CD4-positive, alpha-beta memory T cell (primary cell): ENCODE measurements at regions not wholly inside any gene's neighbourhood (a gene's known extent, or its start where the extent isn't known, plus 50 kb on each side); places are given as distances from the start of the nearest gene placed in this dataset.
"Not testable (repeated sequence)": the region's sequence is repeated elsewhere in the genome, so short reads cannot be mapped to it uniquely, and the experiment has no call there.

Experiments
- CTCF ChIA-PET: fragments of 350-600 bp; sonication (Branson Sonifier 250); formaldehyde crosslinking; loops from one replicate; lab custom pipeline; 2021; ENCODE audit warnings: inconsistent platforms; ENCODE audit not compliant: partially characterized antibody; lab: Charles Lee
- POLR2A ChIA-PET: fragments of 350-600 bp; sonication (Branson Sonifier 250); formaldehyde crosslinking; loops from one replicate; lab custom pipeline; 2021; ENCODE audit not compliant: partially characterized antibody; lab: Charles Lee
- DNase-seq, 5 donors: peaks; one replicate each; pipeline versions ENCODE4 v3.0.0 to v3.0.0-alpha.2; 2020 to 2022; ENCODE audit warnings: mixed read lengths in 1 of 5
- H3K27ac ChIP-seq: one replicate; pipeline ENCODE4 v1.7.0; 2013; ENCODE audit warnings: low read depth, low read length
- H3K27me3 ChIP-seq: 2 replicates; pipeline ENCODE4 v1.7.0; 2013; ENCODE audit warnings: mild to moderate bottlenecking, low read length, moderate library complexity; ENCODE audit not compliant: insufficient read depth
- H3K36me3 ChIP-seq: 2 replicates; pipeline ENCODE4 v1.7.0; 2013; ENCODE audit warnings: mild to moderate bottlenecking, low read length, moderate library complexity; ENCODE audit not compliant: insufficient read depth
- H3K4me1 ChIP-seq: 2 replicates; pipeline ENCODE4 v1.7.0; 2013; ENCODE audit warnings: mild to moderate bottlenecking, low read length, moderate library complexity; ENCODE audit not compliant: insufficient read depth
- H3K4me3 ChIP-seq, 2 donors: one replicate each; pipeline ENCODE4 v1.7.0; 2013; ENCODE audit warnings: low read length in 2 of 2, mild to moderate bottlenecking in 1 of 2
- H3K9me3 ChIP-seq, 2 donors: one replicate each; pipeline ENCODE4 v1.7.0; 2013; ENCODE audit warnings: low read length in 2 of 2, control low read depth in 1 of 2; ENCODE audit not compliant: control insufficient read depth in 1 of 2
- H3K27ac Mint-ChIP-seq, 7 donors: one replicate each; pipeline ENCODE4 v1.8.0; 2020 to 2021; ENCODE audit warnings: mixed read lengths in 7 of 7, mild to moderate bottlenecking in 6 of 7, inconsistent platforms in 3 of 7, moderate library complexity in 3 of 7
- H3K27me3 Mint-ChIP-seq, 2 donors: one replicate each; pipeline ENCODE4 v1.8.0; 2020 to 2021; ENCODE audit warnings: mixed read lengths in 2 of 2
- H3K36me3 Mint-ChIP-seq, 2 donors: one replicate each; pipeline ENCODE4 v1.8.0; 2020 to 2021; ENCODE audit warnings: mixed read lengths in 2 of 2, inconsistent platforms in 1 of 2, mild to moderate bottlenecking in 1 of 2
- H3K4me1 Mint-ChIP-seq, 4 donors: one replicate each; pipeline ENCODE4 v1.8.0; 2020 to 2021; ENCODE audit warnings: mixed read lengths in 4 of 4, mild to moderate bottlenecking in 1 of 4
- H3K4me3 Mint-ChIP-seq, 8 donors: one replicate each; pipeline ENCODE4 v1.8.0; 2020 to 2021; ENCODE audit warnings: mixed read lengths in 8 of 8, mild to moderate bottlenecking in 7 of 8, moderate library complexity in 6 of 8, inconsistent platforms in 3 of 8
- H3K9me3 Mint-ChIP-seq, 8 donors: one replicate each; pipeline ENCODE4 v1.8.0; 2020 to 2021; ENCODE audit warnings: mixed read lengths in 8 of 8, mild to moderate bottlenecking in 5 of 8, inconsistent platforms in 3 of 8, moderate library complexity in 1 of 8
- intact Hi-C: fragments of 100-400 bp; cut with micrococcal nuclease; formaldehyde crosslinking; loops from one replicate; pipeline ENCODE4 v1.15.1; 2023

- intact Hi-C loops, result no loop called here
- no peaks in the 10 kb centered on the region for H3K4me1 ChIP-seq
- no peak for DNase-seq
- Mint-ChIP-seq H3K27me3 (peaks cover 9 to 15% of the 10 kb centered on the region in 2 donors), H3K4me3 (no peak overlapping the region), H3K4me1 (peaks cover 0 to 3% (median under 1%) of the 10 kb centered on the region in 4 donors), H3K27ac (no peak overlapping the region), H3K9me3 (peaks cover 0 to 1% (median 0%) of the 10 kb centered on the region in 8 donors), H3K36me3 (no peaks in the 10 kb centered on the region)
- H3K27ac ChIP-seq, result no peak overlapping the region
- ChIA-PET POLR2A (no interaction called here), CTCF (no interaction called here)
- no peaks in the 10 kb centered on the region for H3K27me3 ChIP-seq
- no peaks in the 10 kb centered on the region for H3K36me3 ChIP-seq
- H3K4me3 ChIP-seq, result no peak overlapping the region
- H3K9me3 ChIP-seq, result no peaks in the 10 kb centered on the region
Observed at GRCh38 chr15:81779181-81779580, 266.6 kb downstream of the MEX3B start.

- Histone ChIP-seq H3K27ac (no peak overlapping the region), H3K4me1 (no peaks in the 10 kb centered on the region), H3K27me3 (no peaks in the 10 kb centered on the region), H3K9me3 (no peaks in the 10 kb centered on the region), H3K4me3 (no peak overlapping the region), H3K36me3 (no peaks in the 10 kb centered on the region)
- no peak overlapping the region for H3K27ac Mint-ChIP-seq
- H3K9me3 Mint-ChIP-seq, result peaks cover 0 to 1% (median 0%) of the 10 kb centered on the region in 8 donors
- peaks cover 9 to 13% of the 10 kb centered on the region in 2 donors for H3K27me3 Mint-ChIP-seq
- POLR2A ChIA-PET, result no interaction called here
- H3K36me3 Mint-ChIP-seq, result no peaks in the 10 kb centered on the region
- CTCF ChIA-PET, result no interaction called here
- no peak for DNase-seq
- intact Hi-C loops, result no loop called here
- no peak overlapping the region for H3K4me3 Mint-ChIP-seq
- H3K4me1 Mint-ChIP-seq, result peaks cover 0 to 3% (median under 1%) of the 10 kb centered on the region in 4 donors
Observed at GRCh38 chr15:81777546-81777945, 268.3 kb downstream of the MEX3B start.

GRCh38 chr15:81776976-81777375, 268.8 kb downstream of the MEX3B start:
- ChIA-PET POLR2A (no interaction called here), CTCF (no interaction called here)
- Histone ChIP-seq H3K27me3 (no peaks in the 10 kb centered on the region), H3K9me3 (no peaks in the 10 kb centered on the region), H3K4me3 (no peak overlapping the region), H3K4me1 (no peaks in the 10 kb centered on the region), H3K36me3 (no peaks in the 10 kb centered on the region), H3K27ac (no peak overlapping the region)
- no peaks in the 10 kb centered on the region for H3K36me3 Mint-ChIP-seq
- intact Hi-C loops, result no loop called here
- DNase-seq, result no peak
- peaks cover 9 to 10% of the 10 kb centered on the region in 2 donors for H3K27me3 Mint-ChIP-seq
- H3K27ac Mint-ChIP-seq, result no peak overlapping the region
- no peak overlapping the region for H3K4me3 Mint-ChIP-seq
- H3K9me3 Mint-ChIP-seq, result peaks cover 0 to under 1% (median 0%) of the 10 kb centered on the region in 8 donors
- peaks cover 0 to 3% (median under 1%) of the 10 kb centered on the region in 4 donors for H3K4me1 Mint-ChIP-seq

- DNase-seq, intact Hi-C loops, H3K27me3 ChIP-seq, H3K27ac ChIP-seq, H3K4me1 Mint-ChIP-seq, H3K27ac Mint-ChIP-seq, CTCF ChIA-PET, POLR2A ChIA-PET, H3K27me3 Mint-ChIP-seq, H3K4me3 ChIP-seq, H3K4me3 Mint-ChIP-seq, H3K9me3 Mint-ChIP-seq, H3K36me3 ChIP-seq, H3K9me3 ChIP-seq, H3K4me1 ChIP-seq, H3K36me3 Mint-ChIP-seq: not testable (repeated sequence)
Observed at GRCh38 chr15:81775779-81776178, 270.0 kb downstream of the MEX3B start.

GRCh38 chr15:81774309-81774708, 271.5 kb downstream of the MEX3B start:
- no peak overlapping the region for H3K27ac Mint-ChIP-seq
- DNase-seq, result no peak
- H3K4me3 Mint-ChIP-seq, result no peak overlapping the region
- Histone ChIP-seq H3K27me3 (no peaks in the 10 kb centered on the region), H3K9me3 (no peaks in the 10 kb centered on the region), H3K27ac (no peak overlapping the region), H3K36me3 (no peaks in the 10 kb centered on the region), H3K4me3 (no peak overlapping the region), H3K4me1 (no peaks in the 10 kb centered on the region)
- peaks cover 0 to 4% (median 0%) of the 10 kb centered on the region in 8 donors for H3K9me3 Mint-ChIP-seq
- peaks cover 0 to 3% (median under 1%) of the 10 kb centered on the region in 4 donors for H3K4me1 Mint-ChIP-seq
- POLR2A ChIA-PET, result no interaction called here
- intact Hi-C loops, result no loop called here
- no peaks in the 10 kb centered on the region for H3K36me3 Mint-ChIP-seq
- CTCF ChIA-PET, result no interaction called here
- H3K27me3 Mint-ChIP-seq, result peaks cover 6 to 7% of the 10 kb centered on the region in 2 donors

GRCh38 chr15:81768773-81769172, 277.0 kb downstream of the MEX3B start:
- Histone ChIP-seq H3K27ac (no peak overlapping the region), H3K4me1 (no peaks in the 10 kb centered on the region), H3K4me3 (no peak overlapping the region), H3K9me3 (no peaks in the 10 kb centered on the region), H3K36me3 (no peaks in the 10 kb centered on the region), H3K27me3 (no peaks in the 10 kb centered on the region)
- Mint-ChIP-seq H3K9me3 (peaks cover 0 to 4% (median 0%) of the 10 kb centered on the region in 8 donors), H3K36me3 (no peaks in the 10 kb centered on the region), H3K4me3 (no peak overlapping the region), H3K27ac (no peak overlapping the region), H3K27me3 (peaks cover 3 to 9% of the 10 kb centered on the region in 2 donors), H3K4me1 (no peaks in the 10 kb centered on the region)
- DNase-seq, result no peak
- intact Hi-C loops, result no loop called here
- ChIA-PET CTCF (no interaction called here), POLR2A (no interaction called here)

- H3K36me3 ChIP-seq, result no peaks in the 10 kb centered on the region
- Mint-ChIP-seq H3K9me3 (peaks cover 0 to 4% (median 0%) of the 10 kb centered on the region in 8 donors), H3K27ac (no peak overlapping the region), H3K36me3 (no peaks in the 10 kb centered on the region), H3K4me3 (no peak overlapping the region), H3K27me3 (peaks cover 3 to 9% of the 10 kb centered on the region in 2 donors), H3K4me1 (no peaks in the 10 kb centered on the region)
- no peaks in the 10 kb centered on the region for H3K4me1 ChIP-seq
- DNase-seq, result no peak
- no peak overlapping the region for H3K4me3 ChIP-seq
- H3K27me3 ChIP-seq, result no peaks in the 10 kb centered on the region
- H3K9me3 ChIP-seq, result no peaks in the 10 kb centered on the region
- no peak overlapping the region for H3K27ac ChIP-seq
- POLR2A ChIA-PET, result no interaction called here
- intact Hi-C loops, result no loop called here
- CTCF ChIA-PET, result no interaction called here
Observed at GRCh38 chr15:81766829-81767475, 278.9 kb downstream of the MEX3B start.
